Prostate gland (tissue), 2 donors: ENCODE measurements at regions not wholly inside any gene's neighbourhood (a gene's known extent, or its start where the extent isn't known, plus 50 kb on each side); places are given as distances from the start of the nearest gene placed in this dataset.

Experiments
- DNase-seq: peaks from one replicate; pipeline ENCODE4 v3.0.0-alpha.2; 2019; ENCODE audit warnings: low spot score
- H3K27ac ChIP-seq, 2 donors: fragments of 200-600 bp; sonication (generic); 2 replicates each; pipeline ENCODE4 v1.5.1; 2017 to 2019
- H3K27me3 ChIP-seq: fragments of 200-600 bp; sonication (generic); replicated peaks from 2 replicates; pipeline ENCODE4 v1.5.1; 2019; ENCODE audit not compliant: insufficient read depth
- H3K36me3 ChIP-seq, 2 donors: fragments of 200-600 bp; sonication (generic); 1 replicate in 1 of 2; 2 replicates in 1 of 2; pipeline versions ENCODE4 v1.5.1 to v1.8.1; 2017 to 2019
- H3K4me1 ChIP-seq: fragments of 200-600 bp; sonication (generic); replicated peaks from 2 replicates; pipeline ENCODE4 v1.5.1; 2019
- H3K4me3 ChIP-seq, 2 donors: fragments of 200-600 bp; sonication (generic); 2 replicates each; pipeline ENCODE4 v1.5.1; 2017 to 2019
- H3K9me3 ChIP-seq: fragments of 200-600 bp; sonication (generic); 2 replicates; pipeline ENCODE4 v1.5.1; 2017
- CTCF ChIP-seq, 4 experiments: fragments of 200-600 bp in 2 of 4; fragments of 450-650 bp in 2 of 4; sonication (generic) in 2 of 4; IDR thresholded peaks; 1 replicate in 3 of 4; 2 replicates in 1 of 4; pipeline ENCODE4 v1.5.1; 2016 to 2019; ENCODE audit warnings: antibody characterized with exemption in 4 of 4, mild to moderate bottlenecking in 2 of 4, moderate library complexity in 2 of 4
- POLR2A ChIP-seq: fragments of 450-650 bp; IDR thresholded peaks from one replicate; pipeline ENCODE4 v1.6.1; 2016; ENCODE audit warnings: antibody characterized with exemption, mild to moderate bottlenecking
- POLR2AphosphoS5 ChIP-seq: sonication (generic); formaldehyde crosslinking; IDR thresholded peaks from one replicate; pipeline ENCODE4 v1.6.1; 2017; ENCODE audit warnings: antibody characterized with exemption
- WGBS: methylation state at CpG from one replicate; pipeline ENCODE4 v1.1.5; 2018; 5-methylcytosine and 5-hydroxymethylcytosine counted together
- intact Hi-C: fragments of 100-400 bp; cut with DNase I; formaldehyde crosslinking; loops from one replicate; pipeline ENCODE4 v1.14.2; 2022

GRCh38 chr3:106817706-106818105 lies 559.5 kb upstream of the CCDC54 start:
- no peaks in the 10 kb centered on the region for H3K36me3 ChIP-seq
- 43% methylated on average over 5 of the region's 5 CpGs for WGBS
- DNase-seq = no peak
- H3K27me3 ChIP-seq = no peaks in the 10 kb centered on the region
- H3K4me3 ChIP-seq = no peak overlapping the region
- no peaks in the 10 kb centered on the region for H3K9me3 ChIP-seq
- H3K27ac ChIP-seq = no peak overlapping the region
- H3K4me1 ChIP-seq = no peaks in the 10 kb centered on the region
- intact Hi-C loops = no loop called here
- no peak for TF ChIP-seq POLR2AphosphoS5
- TF ChIP-seq POLR2A = no peak
- no peak for TF ChIP-seq CTCF (IDR thresholded peaks at IDR 0.05)

- no peak for DNase-seq
- WGBS = 46% methylated on average over 1 of the region's 1 CpG
- H3K27me3 ChIP-seq = no peaks in the 10 kb centered on the region
- H3K27ac ChIP-seq = no peak overlapping the region
- no peak overlapping the region for H3K4me3 ChIP-seq
- no peaks in the 10 kb centered on the region for H3K9me3 ChIP-seq
- intact Hi-C loops = no loop called here
- no peaks in the 10 kb centered on the region for H3K36me3 ChIP-seq
- H3K4me1 ChIP-seq = no peaks in the 10 kb centered on the region
- TF ChIP-seq POLR2AphosphoS5 (no peak), POLR2A (no peak), CTCF (IDR thresholded peaks at IDR 0.05) (no peak)
Observed at GRCh38 chr3:106819440-106819839, 557.8 kb upstream of the CCDC54 start.

GRCh38 chr3:106820726-106821362 lies 556.4 kb upstream of the CCDC54 start:
- H3K27ac ChIP-seq = no peak overlapping the region
- H3K36me3 ChIP-seq = no peaks in the 10 kb centered on the region
- DNase-seq = no peak
- H3K4me1 ChIP-seq = no peaks in the 10 kb centered on the region
- intact Hi-C loops = loop anchor here (5.0 kb wide), 1 partner anchor 241 kb away; no protein-coding TSS in a partner anchor
- WGBS = 97% methylated on average over 19 of the region's 19 CpGs
- no peaks in the 10 kb centered on the region for H3K27me3 ChIP-seq
- H3K9me3 ChIP-seq = no peaks in the 10 kb centered on the region
- TF ChIP-seq CTCF (IDR thresholded peaks at IDR 0.05) (no peak), POLR2AphosphoS5 (no peak), POLR2A (no peak)
- H3K4me3 ChIP-seq = no peak overlapping the region

- H3K4me3 ChIP-seq = no peak overlapping the region
- no peaks in the 10 kb centered on the region for H3K27me3 ChIP-seq
- 93% methylated on average over 7 of the region's 7 CpGs for WGBS
- H3K4me1 ChIP-seq = no peaks in the 10 kb centered on the region
- H3K9me3 ChIP-seq = no peaks in the 10 kb centered on the region
- no peak for TF ChIP-seq POLR2AphosphoS5
- TF ChIP-seq CTCF (IDR thresholded peaks at IDR 0.05) = no peak
- no peak for TF ChIP-seq POLR2A
- H3K27ac ChIP-seq = no peak overlapping the region
- H3K36me3 ChIP-seq = no peaks in the 10 kb centered on the region
- intact Hi-C loops = loop anchor here (5.0 kb wide), 1 partner anchor 240 kb away; no protein-coding TSS in a partner anchor
- DNase-seq = no peak
Observed at GRCh38 chr3:106821801-106822200, 555.4 kb upstream of the CCDC54 start.

GRCh38 chr3:106822204-106822603 lies 555.0 kb upstream of the CCDC54 start:
- intact Hi-C loops = loop anchor here (5.0 kb wide), 1 partner anchor 240 kb away; no protein-coding TSS in a partner anchor
- WGBS = 93% methylated on average over 11 of the region's 11 CpGs
- no peaks in the 10 kb centered on the region for H3K4me1 ChIP-seq
- H3K27me3 ChIP-seq = no peaks in the 10 kb centered on the region
- H3K4me3 ChIP-seq = no peak overlapping the region
- no peaks in the 10 kb centered on the region for H3K36me3 ChIP-seq
- no peaks in the 10 kb centered on the region for H3K9me3 ChIP-seq
- no peak for TF ChIP-seq POLR2AphosphoS5
- TF ChIP-seq CTCF (IDR thresholded peaks at IDR 0.05) = no peak
- no peak for TF ChIP-seq POLR2A
- H3K27ac ChIP-seq = no peak overlapping the region
- no peak for DNase-seq
